NCI-H1930 (cell line): ENCODE measurements at regions not wholly inside any gene's neighbourhood (a gene's known extent, or its start where the extent isn't known, plus 50 kb on each side); places are given as distances from the start of the nearest gene placed in this dataset.
"Not testable (repeated sequence)": the region's sequence is repeated elsewhere in the genome, so short reads cannot be mapped to it uniquely, and the experiment has no call there.

ENCODE experiments used
- DNase-seq, 2 experiments: peaks; one replicate each; lab custom pipeline; 2025; lab: John Stamatoyannopoulos, UW

GRCh38 chr6:106723419-106723818 is 94.0 kb downstream of the QRSL1 start:
- DNase-seq, result not testable (repeated sequence)

GRCh38 chr6:106721189-106721588 is 91.8 kb downstream of the QRSL1 start:
- not testable (repeated sequence) for DNase-seq
